Prostate gland (tissue), 2 donors: ENCODE measurements at regions not wholly inside any gene's neighbourhood (a gene's known extent, or its start where the extent isn't known, plus 50 kb on each side); places are given as distances from the start of the nearest gene placed in this dataset.

Experiments used
- POLR2AphosphoS5 ChIP-seq: sonication (generic); formaldehyde crosslinking; IDR thresholded peaks from one replicate; pipeline ENCODE4 v1.6.1; 2017; ENCODE audit warnings: antibody characterized with exemption
- TF ChIP-seq, protein P1 (sequence below), 4 experiments: fragments of 200-600 bp in 2 of 4; fragments of 450-650 bp in 2 of 4; sonication (generic) in 2 of 4; IDR thresholded peaks; 1 replicate in 3 of 4; 2 replicates in 1 of 4; pipeline ENCODE4 v1.5.1; 2016 to 2019; ENCODE audit warnings: antibody characterized with exemption in 4 of 4, mild to moderate bottlenecking in 2 of 4, moderate library complexity in 2 of 4

DNA sequence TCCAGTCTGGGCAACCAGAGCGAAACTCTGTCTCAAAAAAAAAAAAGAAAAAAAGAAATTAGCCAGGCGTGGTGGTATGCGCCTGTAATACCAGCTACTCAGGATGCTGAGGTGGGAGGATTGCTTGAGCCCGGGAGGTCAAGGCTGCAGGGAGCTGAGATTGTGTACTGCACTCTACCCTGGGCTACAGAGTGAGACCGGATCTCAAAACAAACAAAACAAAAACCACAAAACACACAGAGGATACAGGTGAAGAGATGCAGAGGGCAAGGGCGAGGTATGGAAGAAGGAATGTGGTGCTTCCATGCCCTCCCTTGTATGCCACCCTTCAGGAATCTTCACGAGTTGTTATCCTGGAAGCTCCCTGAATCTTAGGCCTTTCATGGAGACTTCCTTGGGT lies 68.5 kb downstream of the NDUFS5 start:
- TF ChIP-seq, protein P1, sequence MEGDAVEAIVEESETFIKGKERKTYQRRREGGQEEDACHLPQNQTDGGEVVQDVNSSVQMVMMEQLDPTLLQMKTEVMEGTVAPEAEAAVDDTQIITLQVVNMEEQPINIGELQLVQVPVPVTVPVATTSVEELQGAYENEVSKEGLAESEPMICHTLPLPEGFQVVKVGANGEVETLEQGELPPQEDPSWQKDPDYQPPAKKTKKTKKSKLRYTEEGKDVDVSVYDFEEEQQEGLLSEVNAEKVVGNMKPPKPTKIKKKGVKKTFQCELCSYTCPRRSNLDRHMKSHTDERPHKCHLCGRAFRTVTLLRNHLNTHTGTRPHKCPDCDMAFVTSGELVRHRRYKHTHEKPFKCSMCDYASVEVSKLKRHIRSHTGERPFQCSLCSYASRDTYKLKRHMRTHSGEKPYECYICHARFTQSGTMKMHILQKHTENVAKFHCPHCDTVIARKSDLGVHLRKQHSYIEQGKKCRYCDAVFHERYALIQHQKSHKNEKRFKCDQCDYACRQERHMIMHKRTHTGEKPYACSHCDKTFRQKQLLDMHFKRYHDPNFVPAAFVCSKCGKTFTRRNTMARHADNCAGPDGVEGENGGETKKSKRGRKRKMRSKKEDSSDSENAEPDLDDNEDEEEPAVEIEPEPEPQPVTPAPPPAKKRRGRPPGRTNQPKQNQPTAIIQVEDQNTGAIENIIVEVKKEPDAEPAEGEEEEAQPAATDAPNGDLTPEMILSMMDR (IDR thresholded peaks at IDR 0.05) = no peak
- no peak for TF ChIP-seq POLR2AphosphoS5
